ENCODE measurements at regions not wholly inside any gene's neighbourhood (a gene's known extent, or its start where the extent isn't known, plus 50 kb on each side); places are given as distances from the start of the nearest gene placed in this dataset.

GRCh38 chr2:191777351-191777750 is 69.5 kb downstream of the CAVIN2 start:
- Histone ChIP-seq H3K4me2 (ENCODE audit: low read length) (no peak overlapping the region), H3K9me2 (replicated peaks; ENCODE audit: low read length) (no peaks in the 10 kb centered on the region), H3K9me3 (ENCODE audit: low read length) (no peaks in the 10 kb centered on the region), H2AFZ (ENCODE audit: low read length) (no peak overlapping the region), H3K4me1 (ENCODE audit: insufficient read depth, low read length) (no peaks in the 10 kb centered on the region), H3K79me2 (ENCODE audit: low read length) (no peaks in the 10 kb centered on the region), H3K27me3 (ENCODE audit: low read length) (no peaks in the 10 kb centered on the region), H3K36me3 (ENCODE audit: low read depth, low read length) (no peaks in the 10 kb centered on the region), H4K20me1 (ENCODE audit: low read length) (no peaks in the 10 kb centered on the region), H3K9ac (ENCODE audit: low read length) (no peak overlapping the region), H3F3A (ENCODE audit: low read length, unreplicated experiment) (no peaks in the 10 kb centered on the region), H3K27ac (ENCODE audit: low read length) (no peak overlapping the region), H3K4me3 (ENCODE audit: low read length) (no peak overlapping the region)
- ChIA-PET POLR2A (ENCODE audit: unreplicated experiment) (no interaction called here), CTCF (no interaction called here)
- ATAC-seq (no peak), DNase-seq (no peak)
- BruUV-seq (replicated peaks): no TSS peak
- intact Hi-C loops (cut with micrococcal nuclease): no loop called here
- TF ChIP-seq EZH2phosphoT487 (IDR thresholded peaks at IDR 0.05; ENCODE audit: borderline replicate concordance, low read length): no peak
- no peak for TF ChIP-seq EZH2 (IDR thresholded peaks at IDR 0.05; ENCODE audit: low read length, unreplicated experiment)
- TF ChIP-seq, protein P1, sequence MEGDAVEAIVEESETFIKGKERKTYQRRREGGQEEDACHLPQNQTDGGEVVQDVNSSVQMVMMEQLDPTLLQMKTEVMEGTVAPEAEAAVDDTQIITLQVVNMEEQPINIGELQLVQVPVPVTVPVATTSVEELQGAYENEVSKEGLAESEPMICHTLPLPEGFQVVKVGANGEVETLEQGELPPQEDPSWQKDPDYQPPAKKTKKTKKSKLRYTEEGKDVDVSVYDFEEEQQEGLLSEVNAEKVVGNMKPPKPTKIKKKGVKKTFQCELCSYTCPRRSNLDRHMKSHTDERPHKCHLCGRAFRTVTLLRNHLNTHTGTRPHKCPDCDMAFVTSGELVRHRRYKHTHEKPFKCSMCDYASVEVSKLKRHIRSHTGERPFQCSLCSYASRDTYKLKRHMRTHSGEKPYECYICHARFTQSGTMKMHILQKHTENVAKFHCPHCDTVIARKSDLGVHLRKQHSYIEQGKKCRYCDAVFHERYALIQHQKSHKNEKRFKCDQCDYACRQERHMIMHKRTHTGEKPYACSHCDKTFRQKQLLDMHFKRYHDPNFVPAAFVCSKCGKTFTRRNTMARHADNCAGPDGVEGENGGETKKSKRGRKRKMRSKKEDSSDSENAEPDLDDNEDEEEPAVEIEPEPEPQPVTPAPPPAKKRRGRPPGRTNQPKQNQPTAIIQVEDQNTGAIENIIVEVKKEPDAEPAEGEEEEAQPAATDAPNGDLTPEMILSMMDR (conservative IDR thresholded peaks at IDR 0.05; ENCODE audit: low read depth, low read length): no peak

- Histone ChIP-seq H3K27me3 (ENCODE audit: low read length) (no peaks in the 10 kb centered on the region), H3K27ac (ENCODE audit: low read length) (no peak overlapping the region), H3K36me3 (ENCODE audit: low read depth, low read length) (no peaks in the 10 kb centered on the region), H3K9me2 (replicated peaks; ENCODE audit: low read length) (no peaks in the 10 kb centered on the region), H3K9ac (ENCODE audit: low read length) (no peak overlapping the region), H2AFZ (ENCODE audit: low read length) (no peak overlapping the region), H3K4me1 (ENCODE audit: insufficient read depth, low read length) (no peaks in the 10 kb centered on the region), H3K9me3 (ENCODE audit: low read length) (no peaks in the 10 kb centered on the region), H3F3A (ENCODE audit: low read length, unreplicated experiment) (no peaks in the 10 kb centered on the region), H3K79me2 (ENCODE audit: low read length) (no peaks in the 10 kb centered on the region), H4K20me1 (ENCODE audit: low read length) (no peaks in the 10 kb centered on the region), H3K4me2 (ENCODE audit: low read length) (no peak overlapping the region), H3K4me3 (ENCODE audit: low read length) (no peak overlapping the region)
- CTCF ChIA-PET: no interaction called here
- no peak for DNase-seq
- ATAC-seq: no peak
- POLR2A ChIA-PET (ENCODE audit: unreplicated experiment): no interaction called here
- TF ChIP-seq, protein P1 (conservative IDR thresholded peaks at IDR 0.05; ENCODE audit: low read depth, low read length): no peak
- no peak for TF ChIP-seq EZH2 (IDR thresholded peaks at IDR 0.05; ENCODE audit: low read length, unreplicated experiment)
- TF ChIP-seq EZH2phosphoT487 (IDR thresholded peaks at IDR 0.05; ENCODE audit: borderline replicate concordance, low read length): no peak
- intact Hi-C loops (cut with micrococcal nuclease): no loop called here
- BruUV-seq (replicated peaks): no TSS peak
These were observed 68.8 kb downstream of the CAVIN2 start for GRCh38 chr2:191778041-191778440.

- Histone ChIP-seq H3K4me3 (ENCODE audit: low read length) (no peak overlapping the region), H3K9me3 (ENCODE audit: low read length) (no peaks in the 10 kb centered on the region), H2AFZ (ENCODE audit: low read length) (peak overlapping the region; percentile 36; the same call in 1 of the 2 replicates), H3K4me1 (ENCODE audit: insufficient read depth, low read length) (no peaks in the 10 kb centered on the region), H3K27ac (ENCODE audit: low read length) (no peak overlapping the region), H3K9ac (ENCODE audit: low read length) (no peak overlapping the region), H3K4me2 (ENCODE audit: low read length) (no peak overlapping the region), H3K9me2 (replicated peaks; ENCODE audit: low read length) (no peaks in the 10 kb centered on the region), H3F3A (ENCODE audit: low read length, unreplicated experiment) (no peaks in the 10 kb centered on the region), H3K27me3 (ENCODE audit: low read length) (no peaks in the 10 kb centered on the region), H4K20me1 (ENCODE audit: low read length) (no peaks in the 10 kb centered on the region), H3K36me3 (ENCODE audit: low read depth, low read length) (no peaks in the 10 kb centered on the region), H3K79me2 (ENCODE audit: low read length) (no peaks in the 10 kb centered on the region)
- no peak for ATAC-seq
- no peak for DNase-seq
- ChIA-PET CTCF (no interaction called here), POLR2A (ENCODE audit: unreplicated experiment) (no interaction called here)
- intact Hi-C loops (cut with micrococcal nuclease): no loop called here
- TF ChIP-seq EZH2 (IDR thresholded peaks at IDR 0.05; ENCODE audit: low read length, unreplicated experiment) (no peak), EZH2phosphoT487 (IDR thresholded peaks at IDR 0.05; ENCODE audit: borderline replicate concordance, low read length) (no peak)
- TF ChIP-seq, protein P1 (conservative IDR thresholded peaks at IDR 0.05; ENCODE audit: low read depth, low read length): no peak
- BruUV-seq (replicated peaks): no TSS peak
These were observed 64.5 kb downstream of the CAVIN2 start for GRCh38 chr2:191782351-191782750.

Data from PC-3 (cell line).